GM23338 (cell line): ENCODE measurements at regions not wholly inside any gene's neighbourhood (a gene's known extent, or its start where the extent isn't known, plus 50 kb on each side); places are given as distances from the start of the nearest gene placed in this dataset.

Experiments
- CREB1 ChIP-seq: fragments of 250-450 bp; sonication (Bioruptor Pico); IDR thresholded peaks from 2 replicates; pipeline ENCODE4 v1.5.0; 2020; ENCODE audit warnings: low read depth, mild to moderate bottlenecking, moderate library complexity
- NANOG ChIP-seq: IDR thresholded peaks from 2 replicates; pipeline ENCODE4 v1.6.1; 2016; ENCODE audit warnings: antibody characterized with exemption, borderline replicate concordance
- STAT1 ChIP-seq: IDR thresholded peaks from one replicate; pipeline ENCODE4 v1.6.1; 2016; ENCODE audit warnings: antibody characterized with exemption; ENCODE audit not compliant: unreplicated experiment
- TF ChIP-seq, protein P1 (sequence below): fragments of 250-450 bp; sonication (Bioruptor Pico); IDR thresholded peaks from 2 replicates; pipeline ENCODE4 v1.5.0; 2020; ENCODE audit warnings: mild to moderate bottlenecking, moderate library complexity
- TF ChIP-seq, protein P2 (sequence below): IDR thresholded peaks from one replicate; pipeline ENCODE4 v1.6.1; 2018; ENCODE audit warnings: antibody characterized with exemption; ENCODE audit not compliant: unreplicated experiment
- TF ChIP-seq, protein P3 (sequence below): IDR thresholded peaks from 2 replicates; pipeline ENCODE4 v1.6.1; 2016; ENCODE audit warnings: antibody characterized with exemption

DNA sequence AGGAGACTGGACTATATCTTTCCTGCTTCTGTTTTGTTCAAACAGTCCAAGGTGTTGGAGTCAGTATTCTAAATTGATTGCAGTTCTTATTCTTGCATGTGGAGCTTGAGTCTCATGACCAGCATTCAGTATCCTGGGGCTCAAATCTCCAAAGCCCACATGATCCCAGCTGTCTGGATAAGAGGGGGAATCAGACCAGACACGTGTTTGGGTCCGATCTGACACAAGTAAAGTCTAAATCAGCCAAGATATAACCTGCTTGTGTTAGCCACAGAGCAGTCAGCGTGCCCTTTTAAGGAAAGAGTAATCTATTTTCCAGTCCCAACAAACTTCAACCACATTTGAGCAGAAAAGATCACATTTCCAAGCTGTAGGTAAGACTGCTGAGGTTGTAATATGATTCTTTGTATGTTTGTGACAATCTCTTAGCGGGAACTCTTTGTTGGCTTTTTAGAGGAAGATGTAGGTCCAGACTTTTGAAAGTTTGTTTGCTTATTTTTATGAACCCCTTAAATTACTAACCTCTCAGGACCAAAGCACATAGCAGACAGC is 334.6 kb downstream of the SLC4A3 start (continued):
- TF ChIP-seq, protein P1, sequence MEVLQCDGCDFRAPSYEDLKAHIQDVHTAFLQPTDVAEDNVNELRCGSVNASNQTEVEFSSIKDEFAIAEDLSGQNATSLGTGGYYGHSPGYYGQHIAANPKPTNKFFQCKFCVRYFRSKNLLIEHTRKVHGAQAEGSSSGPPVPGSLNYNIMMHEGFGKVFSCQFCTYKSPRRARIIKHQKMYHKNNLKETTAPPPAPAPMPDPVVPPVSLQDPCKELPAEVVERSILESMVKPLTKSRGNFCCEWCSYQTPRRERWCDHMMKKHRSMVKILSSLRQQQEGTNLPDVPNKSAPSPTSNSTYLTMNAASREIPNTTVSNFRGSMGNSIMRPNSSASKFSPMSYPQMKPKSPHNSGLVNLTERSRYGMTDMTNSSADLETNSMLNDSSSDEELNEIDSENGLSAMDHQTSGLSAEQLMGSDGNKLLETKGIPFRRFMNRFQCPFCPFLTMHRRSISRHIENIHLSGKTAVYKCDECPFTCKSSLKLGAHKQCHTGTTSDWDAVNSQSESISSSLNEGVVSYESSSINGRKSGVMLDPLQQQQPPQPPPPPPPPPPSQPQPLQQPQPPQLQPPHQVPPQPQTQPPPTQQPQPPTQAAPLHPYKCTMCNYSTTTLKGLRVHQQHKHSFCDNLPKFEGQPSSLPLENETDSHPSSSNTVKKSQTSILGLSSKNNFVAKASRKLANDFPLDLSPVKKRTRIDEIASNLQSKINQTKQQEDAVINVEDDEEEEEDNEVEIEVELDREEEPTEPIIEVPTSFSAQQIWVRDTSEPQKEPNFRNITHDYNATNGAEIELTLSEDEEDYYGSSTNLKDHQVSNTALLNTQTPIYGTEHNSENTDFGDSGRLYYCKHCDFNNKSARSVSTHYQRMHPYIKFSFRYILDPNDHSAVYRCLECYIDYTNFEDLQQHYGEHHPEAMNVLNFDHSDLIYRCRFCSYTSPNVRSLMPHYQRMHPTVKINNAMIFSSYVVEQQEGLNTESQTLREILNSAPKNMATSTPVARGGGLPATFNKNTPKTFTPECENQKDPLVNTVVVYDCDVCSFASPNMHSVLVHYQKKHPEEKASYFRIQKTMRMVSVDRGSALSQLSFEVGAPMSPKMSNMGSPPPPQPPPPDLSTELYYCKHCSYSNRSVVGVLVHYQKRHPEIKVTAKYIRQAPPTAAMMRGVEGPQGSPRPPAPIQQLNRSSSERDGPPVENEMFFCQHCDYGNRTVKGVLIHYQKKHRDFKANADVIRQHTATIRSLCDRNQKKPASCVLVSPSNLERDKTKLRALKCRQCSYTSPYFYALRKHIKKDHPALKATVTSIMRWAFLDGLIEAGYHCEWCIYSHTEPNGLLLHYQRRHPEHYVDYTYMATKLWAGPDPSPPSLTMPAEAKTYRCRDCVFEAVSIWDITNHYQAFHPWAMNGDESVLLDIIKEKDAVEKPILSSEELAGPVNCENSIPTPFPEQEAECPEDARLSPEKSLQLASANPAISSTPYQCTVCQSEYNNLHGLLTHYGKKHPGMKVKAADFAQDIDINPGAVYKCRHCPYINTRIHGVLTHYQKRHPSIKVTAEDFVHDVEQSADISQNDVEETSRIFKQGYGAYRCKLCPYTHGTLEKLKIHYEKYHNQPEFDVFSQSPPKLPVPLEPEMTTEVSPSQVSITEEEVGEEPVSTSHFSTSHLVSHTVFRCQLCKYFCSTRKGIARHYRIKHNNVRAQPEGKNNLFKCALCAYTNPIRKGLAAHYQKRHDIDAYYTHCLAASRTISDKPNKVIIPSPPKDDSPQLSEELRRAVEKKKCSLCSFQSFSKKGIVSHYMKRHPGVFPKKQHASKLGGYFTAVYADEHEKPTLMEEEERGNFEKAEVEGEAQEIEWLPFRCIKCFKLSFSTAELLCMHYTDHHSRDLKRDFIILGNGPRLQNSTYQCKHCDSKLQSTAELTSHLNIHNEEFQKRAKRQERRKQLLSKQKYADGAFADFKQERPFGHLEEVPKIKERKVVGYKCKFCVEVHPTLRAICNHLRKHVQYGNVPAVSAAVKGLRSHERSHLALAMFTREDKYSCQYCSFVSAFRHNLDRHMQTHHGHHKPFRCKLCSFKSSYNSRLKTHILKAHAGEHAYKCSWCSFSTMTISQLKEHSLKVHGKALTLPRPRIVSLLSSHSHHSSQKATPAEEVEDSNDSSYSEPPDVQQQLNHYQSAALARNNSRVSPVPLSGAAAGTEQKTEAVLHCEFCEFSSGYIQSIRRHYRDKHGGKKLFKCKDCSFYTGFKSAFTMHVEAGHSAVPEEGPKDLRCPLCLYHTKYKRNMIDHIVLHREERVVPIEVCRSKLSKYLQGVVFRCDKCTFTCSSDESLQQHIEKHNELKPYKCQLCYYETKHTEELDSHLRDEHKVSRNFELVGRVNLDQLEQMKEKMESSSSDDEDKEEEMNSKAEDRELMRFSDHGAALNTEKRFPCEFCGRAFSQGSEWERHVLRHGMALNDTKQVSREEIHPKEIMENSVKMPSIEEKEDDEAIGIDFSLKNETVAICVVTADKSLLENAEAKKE (CRISPR knock-in tag): no peak
- no peak for TF ChIP-seq NANOG
- no peak for TF ChIP-seq CREB1
- TF ChIP-seq, protein P2, sequence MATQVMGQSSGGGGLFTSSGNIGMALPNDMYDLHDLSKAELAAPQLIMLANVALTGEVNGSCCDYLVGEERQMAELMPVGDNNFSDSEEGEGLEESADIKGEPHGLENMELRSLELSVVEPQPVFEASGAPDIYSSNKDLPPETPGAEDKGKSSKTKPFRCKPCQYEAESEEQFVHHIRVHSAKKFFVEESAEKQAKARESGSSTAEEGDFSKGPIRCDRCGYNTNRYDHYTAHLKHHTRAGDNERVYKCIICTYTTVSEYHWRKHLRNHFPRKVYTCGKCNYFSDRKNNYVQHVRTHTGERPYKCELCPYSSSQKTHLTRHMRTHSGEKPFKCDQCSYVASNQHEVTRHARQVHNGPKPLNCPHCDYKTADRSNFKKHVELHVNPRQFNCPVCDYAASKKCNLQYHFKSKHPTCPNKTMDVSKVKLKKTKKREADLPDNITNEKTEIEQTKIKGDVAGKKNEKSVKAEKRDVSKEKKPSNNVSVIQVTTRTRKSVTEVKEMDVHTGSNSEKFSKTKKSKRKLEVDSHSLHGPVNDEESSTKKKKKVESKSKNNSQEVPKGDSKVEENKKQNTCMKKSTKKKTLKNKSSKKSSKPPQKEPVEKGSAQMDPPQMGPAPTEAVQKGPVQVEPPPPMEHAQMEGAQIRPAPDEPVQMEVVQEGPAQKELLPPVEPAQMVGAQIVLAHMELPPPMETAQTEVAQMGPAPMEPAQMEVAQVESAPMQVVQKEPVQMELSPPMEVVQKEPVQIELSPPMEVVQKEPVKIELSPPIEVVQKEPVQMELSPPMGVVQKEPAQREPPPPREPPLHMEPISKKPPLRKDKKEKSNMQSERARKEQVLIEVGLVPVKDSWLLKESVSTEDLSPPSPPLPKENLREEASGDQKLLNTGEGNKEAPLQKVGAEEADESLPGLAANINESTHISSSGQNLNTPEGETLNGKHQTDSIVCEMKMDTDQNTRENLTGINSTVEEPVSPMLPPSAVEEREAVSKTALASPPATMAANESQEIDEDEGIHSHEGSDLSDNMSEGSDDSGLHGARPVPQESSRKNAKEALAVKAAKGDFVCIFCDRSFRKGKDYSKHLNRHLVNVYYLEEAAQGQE: no peak
- TF ChIP-seq, protein P3, sequence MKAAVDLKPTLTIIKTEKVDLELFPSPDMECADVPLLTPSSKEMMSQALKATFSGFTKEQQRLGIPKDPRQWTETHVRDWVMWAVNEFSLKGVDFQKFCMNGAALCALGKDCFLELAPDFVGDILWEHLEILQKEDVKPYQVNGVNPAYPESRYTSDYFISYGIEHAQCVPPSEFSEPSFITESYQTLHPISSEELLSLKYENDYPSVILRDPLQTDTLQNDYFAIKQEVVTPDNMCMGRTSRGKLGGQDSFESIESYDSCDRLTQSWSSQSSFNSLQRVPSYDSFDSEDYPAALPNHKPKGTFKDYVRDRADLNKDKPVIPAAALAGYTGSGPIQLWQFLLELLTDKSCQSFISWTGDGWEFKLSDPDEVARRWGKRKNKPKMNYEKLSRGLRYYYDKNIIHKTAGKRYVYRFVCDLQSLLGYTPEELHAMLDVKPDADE: no peak
- TF ChIP-seq STAT1: no peak
